SK-N-SH (cell line): ENCODE measurements at regions not wholly inside any gene's neighbourhood (a gene's known extent, or its start where the extent isn't known, plus 50 kb on each side); places are given as distances from the start of the nearest gene placed in this dataset.

Experiments used
- CTCF ChIA-PET: fragments of 300-600, 350-600 bp; formaldehyde crosslinking; extraction: SDS; loops from one replicate; lab custom pipeline; 2021; lab: Yijun Ruan, JAX
- POLR2A ChIA-PET: fragments of 350-600 bp; sonication (Branson Sonifier 250); formaldehyde crosslinking; extraction: SDS; loops from one replicate; lab custom pipeline; 2020; ENCODE audit warnings: antibody characterized with exemption, inconsistent platforms; lab: Yijun Ruan, JAX
- DNase-seq: peaks from one replicate; pipeline ENCODE4 v3.0.0; 2012
- H2AFZ ChIP-seq: fragments of 200-600 bp; sonication (generic); 2 replicates; pipeline ENCODE4 v1.8.1; 2016; ENCODE audit warnings: antibody characterized with exemption, mild to moderate bottlenecking, low read depth
- H3F3A ChIP-seq: fragments of 200-600 bp; sonication (generic); replicated peaks from 2 replicates; pipeline ENCODE3; 2016; ENCODE audit warnings: antibody characterized with exemption, mild to moderate bottlenecking; ENCODE audit not compliant: insufficient read depth
- H3K27ac ChIP-seq, 2 experiments: fragments of 200-500 bp in 1 of 2; fragments of 200-600 bp in 1 of 2; sonication (Bioruptor generic) in 1 of 2; sonication (generic), shearing (Covaris generic) in 1 of 2; 2 replicates each; pipeline versions ENCODE4 v1.5.1 to v1.6.1; 2014 to 2016; ENCODE audit warnings: low read depth in 2 of 2, inconsistent platforms in 1 of 2, low read length in 1 of 2, mild to moderate bottlenecking in 1 of 2, mixed read lengths in 1 of 2
- H3K27me3 ChIP-seq: fragments of 200-600 bp; sonication (generic), shearing (Covaris generic); 2 replicates; pipeline ENCODE4 v1.6.1; 2016; ENCODE audit warnings: mixed run types; ENCODE audit not compliant: insufficient read depth
- H3K36me3 ChIP-seq, 2 experiments: fragments of 200-500 bp in 1 of 2; fragments of 200-600 bp in 1 of 2; sonication (Bioruptor generic) in 1 of 2; sonication (generic) in 1 of 2; replicated peaks in 1 of 2; 2 replicates each; pipeline versions ENCODE3 to v1.5.1; 2014 to 2016; ENCODE audit warnings: low read length in 1 of 2, mild to moderate bottlenecking in 1 of 2; ENCODE audit not compliant: insufficient read depth in 2 of 2, control insufficient read depth in 1 of 2
- H3K4me1 ChIP-seq, 2 experiments: fragments of 200-500 bp in 1 of 2; fragments of 200-600 bp in 1 of 2; sonication (Bioruptor generic) in 1 of 2; sonication (generic), shearing (Covaris generic) in 1 of 2; 2 replicates each; pipeline versions ENCODE4 v1.5.1 to v1.6.1; 2014 to 2016; ENCODE audit warnings: low read depth in 1 of 2, low read length in 1 of 2, mixed run types in 1 of 2; ENCODE audit not compliant: insufficient read depth in 2 of 2, control insufficient read depth in 1 of 2
- H3K4me2 ChIP-seq: fragments of 200-600 bp; sonication (generic), shearing (Covaris generic); 2 replicates; pipeline ENCODE4 v1.6.1; 2017; ENCODE audit warnings: mixed run types
- H3K4me3 ChIP-seq, 2 experiments: fragments of 200-500 bp in 1 of 2; fragments of 200-600 bp in 1 of 2; sonication (Bioruptor generic) in 1 of 2; sonication (generic), shearing (Covaris generic) in 1 of 2; 2 replicates each; pipeline versions ENCODE4 v1.5.1 to v1.8.1; 2014 to 2016; ENCODE audit warnings: low read depth in 2 of 2, inconsistent platforms in 1 of 2, low read length in 1 of 2, mild to moderate bottlenecking in 1 of 2, mixed read lengths in 1 of 2, moderate library complexity in 1 of 2
- H3K79me2 ChIP-seq: fragments of 200-600 bp; sonication (generic); 2 replicates; pipeline ENCODE4 v1.8.1; 2017; ENCODE audit warnings: mild to moderate bottlenecking; ENCODE audit not compliant: insufficient read depth
- H3K9ac ChIP-seq: fragments of 200-600 bp; sonication (generic); 2 replicates; pipeline ENCODE4 v1.6.1; 2017; ENCODE audit warnings: mixed run types
- H3K9me2 ChIP-seq: fragments of 200-600 bp; sonication (generic); 2 replicates; pipeline ENCODE4 v1.6.1; 2017; ENCODE audit warnings: mixed run types
- H3K9me3 ChIP-seq: fragments of 200-600 bp; sonication (generic); 2 replicates; pipeline ENCODE4 v1.6.1; 2017; ENCODE audit warnings: mixed run types, mild to moderate bottlenecking, moderate library complexity
- H4K20me1 ChIP-seq: fragments of 200-600 bp; sonication (generic); 2 replicates; pipeline ENCODE4 v1.6.1; 2017; ENCODE audit warnings: mild to moderate bottlenecking, mixed run types; ENCODE audit not compliant: insufficient read depth
- CHD2 ChIP-seq: fragments of 150-350 bp; IDR thresholded peaks from 2 replicates; pipeline ENCODE4 v1.6.1; 2018; ENCODE audit warnings: low read length; ENCODE audit not compliant: partially characterized antibody
- CTCF ChIP-seq: fragments of 200-600 bp; sonication (generic); IDR thresholded peaks from 2 replicates; pipeline ENCODE4 v1.6.1; 2017; ENCODE audit warnings: antibody characterized with exemption, mild to moderate bottlenecking, moderate library complexity
- FOXM1 ChIP-seq: IDR thresholded peaks from 2 replicates; pipeline ENCODE4 v1.4.0; 2012; ENCODE audit warnings: low read depth, mild to moderate bottlenecking
- MEF2A ChIP-seq: IDR thresholded peaks from 2 replicates; pipeline ENCODE4 v1.4.0; 2012; ENCODE audit warnings: low read depth, borderline replicate concordance
- NRF1 ChIP-seq: IDR thresholded peaks from 2 replicates; pipeline ENCODE4 v1.6.1; 2012; ENCODE audit warnings: low read depth, mild to moderate bottlenecking, low read length
- POLR2AphosphoS5 ChIP-seq: IDR thresholded peaks from 2 replicates; pipeline ENCODE4 v1.6.1; 2012; ENCODE audit warnings: low read depth, low read length
- RAD21 ChIP-seq: IDR thresholded peaks from 2 replicates; pipeline ENCODE4 v1.6.1; 2012; ENCODE audit warnings: mild to moderate bottlenecking, low read length
- RCOR1 ChIP-seq: fragments of 150-350 bp; IDR thresholded peaks from 2 replicates; pipeline ENCODE4 v1.6.1; 2017; ENCODE audit warnings: antibody characterized with exemption, low read length
- RXRA ChIP-seq: IDR thresholded peaks from 2 replicates; pipeline ENCODE4 v1.4.0; 2012; ENCODE audit warnings: low read depth, mild to moderate bottlenecking, borderline replicate concordance
- SIN3A ChIP-seq: IDR thresholded peaks from 2 replicates; pipeline ENCODE4 v1.6.1; 2012; ENCODE audit warnings: low read depth, mild to moderate bottlenecking, low read length, moderate library complexity, borderline replicate concordance
- WGBS: methylation state at CpG from one replicate; pipeline ENCODE4 v1.1.6; 2017; ENCODE audit warnings: low lambda C conversion rate; 5-methylcytosine and 5-hydroxymethylcytosine counted together
- TF ChIP-seq, protein P1 (sequence below): fragments of 150-350 bp; IDR thresholded peaks from 2 replicates; pipeline ENCODE4 v1.6.1; 2017; ENCODE audit warnings: antibody characterized with exemption, low read length, low read depth, borderline replicate concordance
- TF ChIP-seq, protein P2 (sequence below): IDR thresholded peaks from 2 replicates; pipeline ENCODE4; 2012
- TF ChIP-seq, protein P3 (sequence below): IDR thresholded peaks from 2 replicates; pipeline ENCODE4 v1.4.0; 2012; ENCODE audit warnings: low read depth, borderline replicate concordance
- TF ChIP-seq, protein P4 (sequence below): IDR thresholded peaks from 2 replicates; pipeline ENCODE4 v1.6.1; 2012; ENCODE audit warnings: mild to moderate bottlenecking, low read depth, low read length, moderate library complexity

- H2AFZ ChIP-seq = no peak overlapping the region
- no peaks in the 10 kb centered on the region for H3K9me3 ChIP-seq
- no peaks in the 10 kb centered on the region for H3K79me2 ChIP-seq
- H3F3A ChIP-seq = no peaks in the 10 kb centered on the region
- ChIA-PET CTCF (interaction anchor here (1.1 to 4.1 kb wide), 3 partner anchors 13 to 90 kb away, joined by 3 to 25 read pairs (median 3); no protein-coding TSS in a partner anchor), POLR2A (no interaction called here)
- H3K36me3 ChIP-seq = no peaks in the 10 kb centered on the region
- DNase-seq = no peak
- H3K4me1 ChIP-seq = no peaks in the 10 kb centered on the region
- H4K20me1 ChIP-seq = no peaks in the 10 kb centered on the region
- H3K4me3 ChIP-seq = no peak overlapping the region
- no peaks in the 10 kb centered on the region for H3K9me2 ChIP-seq
- 3% methylated on average over 5 of the region's 5 CpGs for WGBS
- no peak for TF ChIP-seq CTCF
- no peak overlapping the region for H3K4me2 ChIP-seq
- H3K27ac ChIP-seq = no peak overlapping the region
- no peaks in the 10 kb centered on the region for H3K27me3 ChIP-seq
- H3K9ac ChIP-seq = no peak overlapping the region
Measured at GRCh38 chr19:28619816-28620429, 593.0 kb downstream of the UQCRFS1 start.

DNA sequence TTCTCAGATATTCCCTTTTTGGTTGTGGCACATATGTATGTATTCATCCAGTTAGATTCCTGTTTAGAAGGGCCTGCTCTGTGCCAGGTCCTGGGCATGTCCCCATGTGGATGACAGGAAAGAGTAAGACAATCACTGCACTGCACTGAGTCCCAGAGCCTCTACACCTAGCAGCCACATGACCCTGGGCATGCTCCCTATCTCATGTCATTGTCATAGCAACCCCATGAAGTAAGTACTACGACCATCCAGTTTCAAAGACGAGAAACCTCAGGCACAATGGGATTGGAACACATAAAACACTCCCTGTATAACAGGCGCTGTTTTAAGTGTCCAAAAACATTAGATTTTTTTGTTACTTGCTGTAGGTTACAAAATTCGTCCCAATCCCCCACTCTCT lies 594.4 kb downstream of the UQCRFS1 start:
- Histone ChIP-seq H3K4me1 (no peaks in the 10 kb centered on the region), H4K20me1 (no peaks in the 10 kb centered on the region), H2AFZ (no peak overlapping the region), H3K27me3 (no peaks in the 10 kb centered on the region), H3K27ac (no peak overlapping the region), H3K4me2 (no peak overlapping the region), H3K79me2 (no peaks in the 10 kb centered on the region), H3K9me3 (no peaks in the 10 kb centered on the region), H3K4me3 (no peak overlapping the region), H3K9ac (no peak overlapping the region), H3K9me2 (no peaks in the 10 kb centered on the region), H3F3A (no peaks in the 10 kb centered on the region), H3K36me3 (no peaks in the 10 kb centered on the region)
- ChIA-PET CTCF (interaction anchor here (4.1 kb wide), 1 partner anchor 15 kb away, joined by 25 read pairs; no protein-coding TSS in a partner anchor), POLR2A (no interaction called here)
- DNase-seq = no peak
- 2% methylated on average over 4 of the region's 4 CpGs for WGBS
- TF ChIP-seq, protein P1, sequence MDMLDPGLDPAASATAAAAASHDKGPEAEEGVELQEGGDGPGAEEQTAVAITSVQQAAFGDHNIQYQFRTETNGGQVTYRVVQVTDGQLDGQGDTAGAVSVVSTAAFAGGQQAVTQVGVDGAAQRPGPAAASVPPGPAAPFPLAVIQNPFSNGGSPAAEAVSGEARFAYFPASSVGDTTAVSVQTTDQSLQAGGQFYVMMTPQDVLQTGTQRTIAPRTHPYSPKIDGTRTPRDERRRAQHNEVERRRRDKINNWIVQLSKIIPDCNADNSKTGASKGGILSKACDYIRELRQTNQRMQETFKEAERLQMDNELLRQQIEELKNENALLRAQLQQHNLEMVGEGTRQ = no peak
- TF ChIP-seq POLR2AphosphoS5 (no peak), CTCF (no peak), NRF1 (no peak), SIN3A (no peak), RCOR1 (no peak), MEF2A (no peak), RAD21 (no peak), CHD2 (no peak), FOXM1 (no peak), RXRA (no peak)
- TF ChIP-seq, protein P2, sequence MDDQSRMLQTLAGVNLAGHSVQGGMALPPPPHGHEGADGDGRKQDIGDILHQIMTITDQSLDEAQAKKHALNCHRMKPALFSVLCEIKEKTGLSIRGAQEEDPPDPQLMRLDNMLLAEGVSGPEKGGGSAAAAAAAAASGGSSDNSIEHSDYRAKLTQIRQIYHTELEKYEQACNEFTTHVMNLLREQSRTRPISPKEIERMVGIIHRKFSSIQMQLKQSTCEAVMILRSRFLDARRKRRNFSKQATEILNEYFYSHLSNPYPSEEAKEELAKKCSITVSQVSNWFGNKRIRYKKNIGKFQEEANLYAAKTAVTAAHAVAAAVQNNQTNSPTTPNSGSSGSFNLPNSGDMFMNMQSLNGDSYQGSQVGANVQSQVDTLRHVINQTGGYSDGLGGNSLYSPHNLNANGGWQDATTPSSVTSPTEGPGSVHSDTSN = no peak
- TF ChIP-seq, protein P3, sequence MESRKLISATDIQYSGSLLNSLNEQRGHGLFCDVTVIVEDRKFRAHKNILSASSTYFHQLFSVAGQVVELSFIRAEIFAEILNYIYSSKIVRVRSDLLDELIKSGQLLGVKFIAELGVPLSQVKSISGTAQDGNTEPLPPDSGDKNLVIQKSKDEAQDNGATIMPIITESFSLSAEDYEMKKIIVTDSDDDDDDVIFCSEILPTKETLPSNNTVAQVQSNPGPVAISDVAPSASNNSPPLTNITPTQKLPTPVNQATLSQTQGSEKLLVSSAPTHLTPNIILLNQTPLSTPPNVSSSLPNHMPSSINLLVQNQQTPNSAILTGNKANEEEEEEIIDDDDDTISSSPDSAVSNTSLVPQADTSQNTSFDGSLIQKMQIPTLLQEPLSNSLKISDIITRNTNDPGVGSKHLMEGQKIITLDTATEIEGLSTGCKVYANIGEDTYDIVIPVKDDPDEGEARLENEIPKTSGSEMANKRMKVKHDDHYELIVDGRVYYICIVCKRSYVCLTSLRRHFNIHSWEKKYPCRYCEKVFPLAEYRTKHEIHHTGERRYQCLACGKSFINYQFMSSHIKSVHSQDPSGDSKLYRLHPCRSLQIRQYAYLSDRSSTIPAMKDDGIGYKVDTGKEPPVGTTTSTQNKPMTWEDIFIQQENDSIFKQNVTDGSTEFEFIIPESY = no peak
- TF ChIP-seq, protein P4, sequence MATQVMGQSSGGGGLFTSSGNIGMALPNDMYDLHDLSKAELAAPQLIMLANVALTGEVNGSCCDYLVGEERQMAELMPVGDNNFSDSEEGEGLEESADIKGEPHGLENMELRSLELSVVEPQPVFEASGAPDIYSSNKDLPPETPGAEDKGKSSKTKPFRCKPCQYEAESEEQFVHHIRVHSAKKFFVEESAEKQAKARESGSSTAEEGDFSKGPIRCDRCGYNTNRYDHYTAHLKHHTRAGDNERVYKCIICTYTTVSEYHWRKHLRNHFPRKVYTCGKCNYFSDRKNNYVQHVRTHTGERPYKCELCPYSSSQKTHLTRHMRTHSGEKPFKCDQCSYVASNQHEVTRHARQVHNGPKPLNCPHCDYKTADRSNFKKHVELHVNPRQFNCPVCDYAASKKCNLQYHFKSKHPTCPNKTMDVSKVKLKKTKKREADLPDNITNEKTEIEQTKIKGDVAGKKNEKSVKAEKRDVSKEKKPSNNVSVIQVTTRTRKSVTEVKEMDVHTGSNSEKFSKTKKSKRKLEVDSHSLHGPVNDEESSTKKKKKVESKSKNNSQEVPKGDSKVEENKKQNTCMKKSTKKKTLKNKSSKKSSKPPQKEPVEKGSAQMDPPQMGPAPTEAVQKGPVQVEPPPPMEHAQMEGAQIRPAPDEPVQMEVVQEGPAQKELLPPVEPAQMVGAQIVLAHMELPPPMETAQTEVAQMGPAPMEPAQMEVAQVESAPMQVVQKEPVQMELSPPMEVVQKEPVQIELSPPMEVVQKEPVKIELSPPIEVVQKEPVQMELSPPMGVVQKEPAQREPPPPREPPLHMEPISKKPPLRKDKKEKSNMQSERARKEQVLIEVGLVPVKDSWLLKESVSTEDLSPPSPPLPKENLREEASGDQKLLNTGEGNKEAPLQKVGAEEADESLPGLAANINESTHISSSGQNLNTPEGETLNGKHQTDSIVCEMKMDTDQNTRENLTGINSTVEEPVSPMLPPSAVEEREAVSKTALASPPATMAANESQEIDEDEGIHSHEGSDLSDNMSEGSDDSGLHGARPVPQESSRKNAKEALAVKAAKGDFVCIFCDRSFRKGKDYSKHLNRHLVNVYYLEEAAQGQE = no peak
